GM12878 (cell line): ENCODE measurements at regions not wholly inside any gene's neighbourhood (a gene's known extent, or its start where the extent isn't known, plus 50 kb on each side); places are given as distances from the start of the nearest gene placed in this dataset.
"Not testable (repeated sequence)": the region's sequence is repeated elsewhere in the genome, so short reads cannot be mapped to it uniquely, and the experiment has no call there.

Experiments used
- CEBPB ChIP-seq, 2 experiments: fragments of 150-350 bp in 1 of 2; IDR thresholded peaks; 2 replicates each; pipeline ENCODE4 v1.6.1; 2012 to 2014; ENCODE audit warnings: low read depth in 2 of 2, low read length in 2 of 2, borderline replicate concordance in 1 of 2, inconsistent platforms in 1 of 2
- CREM ChIP-seq: IDR thresholded peaks from 2 replicates; pipeline ENCODE4 v1.6.1; 2014; ENCODE audit warnings: antibody characterized with exemption, low read depth
- CTCF ChIP-seq, 3 experiments: IDR thresholded peaks in 2 of 3; conservative IDR thresholded peaks in 1 of 3; 2 replicates each; pipeline ENCODE4 v1.5.1; 2011; ENCODE audit warnings: low read depth in 3 of 3, low read length in 3 of 3, mild to moderate bottlenecking in 3 of 3, control low read depth in 2 of 3, moderate library complexity in 2 of 3, inconsistent platforms in 1 of 3, mixed read lengths in 1 of 3; ENCODE audit not compliant: control insufficient read depth in 2 of 3, insufficient read depth in 1 of 3; ENCODE audit errors: extremely low read depth in 1 of 3
- DPF2 ChIP-seq: fragments of 450-650 bp; IDR thresholded peaks from 2 replicates; pipeline ENCODE4 v1.6.1; 2017; ENCODE audit warnings: mild to moderate bottlenecking
- ELK1 ChIP-seq: IDR thresholded peaks from 2 replicates; pipeline ENCODE4 v1.6.1; 2012; ENCODE audit warnings: low read depth, low read length, improper control_type of control experiment
- EP300 ChIP-seq, 2 experiments: fragments of 150-350 bp in 1 of 2; IDR thresholded peaks; 2 replicates each; pipeline ENCODE4 v1.6.1; 2011 to 2012; ENCODE audit warnings: low read depth in 2 of 2, low read length in 2 of 2, borderline replicate concordance in 1 of 2, improper control_type of control experiment in 1 of 2, inconsistent platforms in 1 of 2; ENCODE audit not compliant: control insufficient read depth in 1 of 2
- JUND ChIP-seq: IDR thresholded peaks from 2 replicates; pipeline ENCODE4 v1.6.1; 2012; ENCODE audit warnings: low read depth, mild to moderate bottlenecking, low read length, improper control_type of control experiment, moderate library complexity
- MAX ChIP-seq: IDR thresholded peaks from 2 replicates; pipeline ENCODE4 v1.6.1; 2012; ENCODE audit warnings: low read depth, low read length, improper control_type of control experiment
- NFYA ChIP-seq: IDR thresholded peaks from 2 replicates; pipeline ENCODE4 v1.6.1; 2011; ENCODE audit warnings: low read depth, mild to moderate bottlenecking, low read length, improper control_type of control experiment, borderline replicate concordance
- POLR2A ChIP-seq: IDR thresholded peaks from 2 replicates; pipeline ENCODE4 v1.6.1; 2011; ENCODE audit warnings: low read depth, mild to moderate bottlenecking, low read length
- REST ChIP-seq: IDR thresholded peaks from 2 replicates; pipeline ENCODE4 v1.6.1; 2012; ENCODE audit warnings: mild to moderate bottlenecking, low read depth, low read length
- YBX1 ChIP-seq: fragments of 450-650 bp; IDR thresholded peaks from 2 replicates; pipeline ENCODE4 v1.6.1; 2016; ENCODE audit warnings: antibody characterized with exemption

- TF ChIP-seq NFYA; DPF2; POLR2A; EP300 (IDR thresholded peaks at IDR 0.05; ENCODE audit: borderline replicate concordance in 1 of 2, control insufficient read depth in 1 of 2, low read depth in 2 of 2, low read length in 2 of 2); YBX1; ELK1; JUND; CTCF (IDR thresholded peaks at IDR 0.05 in 2 of 3, conservative IDR thresholded peaks at IDR 0.05 in 1 of 3; ENCODE audit: control insufficient read depth in 2 of 3, extremely low read depth in 1 of 3, insufficient read depth in 1 of 3, low read depth in 3 of 3, low read length in 3 of 3); REST; MAX; CEBPB (IDR thresholded peaks at IDR 0.05; ENCODE audit: borderline replicate concordance in 1 of 2, low read depth in 2 of 2, low read length in 2 of 2); CREM: not testable (repeated sequence)
Observed at GRCh38 chr17:70389232-70389757, 220.0 kb downstream of the KCNJ2 start.
